ENCODE measurements at regions not wholly inside any gene's neighbourhood (a gene's known extent, or its start where the extent isn't known, plus 50 kb on each side); places are given as distances from the start of the nearest gene placed in this dataset.

- TF ChIP-seq, protein P1, sequence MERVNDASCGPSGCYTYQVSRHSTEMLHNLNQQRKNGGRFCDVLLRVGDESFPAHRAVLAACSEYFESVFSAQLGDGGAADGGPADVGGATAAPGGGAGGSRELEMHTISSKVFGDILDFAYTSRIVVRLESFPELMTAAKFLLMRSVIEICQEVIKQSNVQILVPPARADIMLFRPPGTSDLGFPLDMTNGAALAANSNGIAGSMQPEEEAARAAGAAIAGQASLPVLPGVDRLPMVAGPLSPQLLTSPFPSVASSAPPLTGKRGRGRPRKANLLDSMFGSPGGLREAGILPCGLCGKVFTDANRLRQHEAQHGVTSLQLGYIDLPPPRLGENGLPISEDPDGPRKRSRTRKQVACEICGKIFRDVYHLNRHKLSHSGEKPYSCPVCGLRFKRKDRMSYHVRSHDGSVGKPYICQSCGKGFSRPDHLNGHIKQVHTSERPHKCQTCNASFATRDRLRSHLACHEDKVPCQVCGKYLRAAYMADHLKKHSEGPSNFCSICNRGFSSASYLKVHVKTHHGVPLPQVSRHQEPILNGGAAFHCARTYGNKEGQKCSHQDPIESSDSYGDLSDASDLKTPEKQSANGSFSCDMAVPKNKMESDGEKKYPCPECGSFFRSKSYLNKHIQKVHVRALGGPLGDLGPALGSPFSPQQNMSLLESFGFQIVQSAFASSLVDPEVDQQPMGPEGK (CRISPR knock-in tag; IDR thresholded peaks at IDR 0.05; ENCODE audit: borderline replicate concordance) = no peak
- TF ChIP-seq TOX (CRISPR knock-in tag; IDR thresholded peaks at IDR 0.05; ENCODE audit: borderline replicate concordance) (no peak), RARB (CRISPR knock-in tag; IDR thresholded peaks at IDR 0.05) (no peak), ARNTL (CRISPR knock-in tag; IDR thresholded peaks at IDR 0.05; ENCODE audit: borderline replicate concordance, low read depth) (no peak), ZNF565 (CRISPR knock-in tag; conservative IDR thresholded peaks at IDR 0.05; ENCODE audit: low read depth) (no peak), ZC3H10 (CRISPR knock-in tag; IDR thresholded peaks at IDR 0.05) (no peak), ESRRG (CRISPR knock-in tag; IDR thresholded peaks at IDR 0.05) (no peak), ZFP3 (CRISPR knock-in tag; IDR thresholded peaks at IDR 0.05) (no peak), PPARA (CRISPR knock-in tag; IDR thresholded peaks at IDR 0.05; ENCODE audit: borderline replicate concordance) (no peak), ZNF8 (CRISPR knock-in tag; IDR thresholded peaks at IDR 0.05) (no peak), CREB5 (CRISPR knock-in tag; IDR thresholded peaks at IDR 0.05; ENCODE audit: low read depth) (no peak)
- no peak for ATAC-seq
Observed at GRCh38 chr4:143109376-143109775, 75.3 kb upstream of the USP38 start.

DNA sequence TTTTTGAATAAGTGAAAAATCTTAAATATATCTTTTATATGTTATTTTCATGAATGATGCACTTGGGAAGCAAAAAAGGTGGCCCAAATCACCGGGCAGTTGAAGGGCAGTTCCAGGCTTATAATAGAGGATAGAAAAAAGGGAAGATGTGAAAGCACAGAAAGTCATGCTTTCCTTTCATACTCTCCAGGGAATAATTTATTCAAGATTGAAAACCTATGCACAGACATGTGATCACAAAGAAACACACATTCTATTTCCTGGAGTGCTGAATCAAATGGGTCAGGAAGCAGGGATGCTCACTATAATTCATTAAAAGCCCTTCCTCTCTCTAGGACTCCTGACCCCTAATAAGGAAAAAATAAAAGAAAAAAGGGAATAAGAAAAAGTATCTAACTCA lies 66.1 kb upstream of the USP38 start:
- no peak for ATAC-seq
- TF ChIP-seq BACH2 (CRISPR knock-in tag; IDR thresholded peaks at IDR 0.05; ENCODE audit: borderline replicate concordance) = no peak
- no peak for TF ChIP-seq CSDC2 (CRISPR knock-in tag; IDR thresholded peaks at IDR 0.05)
- no peak for TF ChIP-seq ZFP30 (CRISPR knock-in tag; IDR thresholded peaks at IDR 0.05)
- no peak for TF ChIP-seq RARB (CRISPR knock-in tag; IDR thresholded peaks at IDR 0.05)
- TF ChIP-seq, protein P2, sequence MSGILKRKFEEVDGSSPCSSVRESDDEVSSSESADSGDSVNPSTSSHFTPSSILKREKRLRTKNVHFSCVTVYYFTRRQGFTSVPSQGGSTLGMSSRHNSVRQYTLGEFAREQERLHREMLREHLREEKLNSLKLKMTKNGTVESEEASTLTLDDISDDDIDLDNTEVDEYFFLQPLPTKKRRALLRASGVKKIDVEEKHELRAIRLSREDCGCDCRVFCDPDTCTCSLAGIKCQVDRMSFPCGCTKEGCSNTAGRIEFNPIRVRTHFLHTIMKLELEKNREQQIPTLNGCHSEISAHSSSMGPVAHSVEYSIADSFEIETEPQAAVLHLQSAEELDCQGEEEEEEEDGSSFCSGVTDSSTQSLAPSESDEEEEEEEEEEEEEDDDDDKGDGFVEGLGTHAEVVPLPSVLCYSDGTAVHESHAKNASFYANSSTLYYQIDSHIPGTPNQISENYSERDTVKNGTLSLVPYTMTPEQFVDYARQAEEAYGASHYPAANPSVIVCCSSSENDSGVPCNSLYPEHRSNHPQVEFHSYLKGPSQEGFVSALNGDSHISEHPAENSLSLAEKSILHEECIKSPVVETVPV (CRISPR knock-in tag; IDR thresholded peaks at IDR 0.05) = no peak
- TF ChIP-seq ARNTL (CRISPR knock-in tag; IDR thresholded peaks at IDR 0.05; ENCODE audit: borderline replicate concordance, low read depth) = no peak

- ATAC-seq = no peak
- TF ChIP-seq ARNTL (CRISPR knock-in tag; IDR thresholded peaks at IDR 0.05; ENCODE audit: borderline replicate concordance, low read depth) = no peak
Observed at GRCh38 chr4:143127621-143128020, 57.1 kb upstream of the USP38 start.

- no peak for ATAC-seq
- TF ChIP-seq GLIS3 (CRISPR knock-in tag; IDR thresholded peaks at IDR 0.05) (no peak), TSHZ2 (CRISPR knock-in tag; IDR thresholded peaks at IDR 0.05) (no peak), CSDC2 (CRISPR knock-in tag; IDR thresholded peaks at IDR 0.05) (no peak), BACH2 (CRISPR knock-in tag; IDR thresholded peaks at IDR 0.05; ENCODE audit: borderline replicate concordance) (no peak), TCF4 (CRISPR knock-in tag; IDR thresholded peaks at IDR 0.05; ENCODE audit: borderline replicate concordance) (no peak), SNAI2 (CRISPR knock-in tag; IDR thresholded peaks at IDR 0.05) (no peak), RARB (CRISPR knock-in tag; IDR thresholded peaks at IDR 0.05) (no peak), ARNTL (CRISPR knock-in tag; IDR thresholded peaks at IDR 0.05; ENCODE audit: borderline replicate concordance, low read depth) (no peak), ZFP30 (CRISPR knock-in tag; IDR thresholded peaks at IDR 0.05) (no peak), ZNF70 (CRISPR knock-in tag; IDR thresholded peaks at IDR 0.05) (no peak), ISL1 (CRISPR knock-in tag; IDR thresholded peaks at IDR 0.05) (no peak), ZNF565 (CRISPR knock-in tag; conservative IDR thresholded peaks at IDR 0.05; ENCODE audit: low read depth) (no peak), ZFP3 (CRISPR knock-in tag; IDR thresholded peaks at IDR 0.05) (no peak), PPARA (CRISPR knock-in tag; IDR thresholded peaks at IDR 0.05; ENCODE audit: borderline replicate concordance) (no peak), ZC3H10 (CRISPR knock-in tag; IDR thresholded peaks at IDR 0.05) (no peak), OSR1 (CRISPR knock-in tag; IDR thresholded peaks at IDR 0.05) (no peak), ESRRG (CRISPR knock-in tag; IDR thresholded peaks at IDR 0.05) (no peak), ZNF8 (CRISPR knock-in tag; IDR thresholded peaks at IDR 0.05) (no peak)
- TF ChIP-seq, protein P1 (CRISPR knock-in tag; IDR thresholded peaks at IDR 0.05; ENCODE audit: borderline replicate concordance) = no peak
- TF ChIP-seq, protein P3, sequence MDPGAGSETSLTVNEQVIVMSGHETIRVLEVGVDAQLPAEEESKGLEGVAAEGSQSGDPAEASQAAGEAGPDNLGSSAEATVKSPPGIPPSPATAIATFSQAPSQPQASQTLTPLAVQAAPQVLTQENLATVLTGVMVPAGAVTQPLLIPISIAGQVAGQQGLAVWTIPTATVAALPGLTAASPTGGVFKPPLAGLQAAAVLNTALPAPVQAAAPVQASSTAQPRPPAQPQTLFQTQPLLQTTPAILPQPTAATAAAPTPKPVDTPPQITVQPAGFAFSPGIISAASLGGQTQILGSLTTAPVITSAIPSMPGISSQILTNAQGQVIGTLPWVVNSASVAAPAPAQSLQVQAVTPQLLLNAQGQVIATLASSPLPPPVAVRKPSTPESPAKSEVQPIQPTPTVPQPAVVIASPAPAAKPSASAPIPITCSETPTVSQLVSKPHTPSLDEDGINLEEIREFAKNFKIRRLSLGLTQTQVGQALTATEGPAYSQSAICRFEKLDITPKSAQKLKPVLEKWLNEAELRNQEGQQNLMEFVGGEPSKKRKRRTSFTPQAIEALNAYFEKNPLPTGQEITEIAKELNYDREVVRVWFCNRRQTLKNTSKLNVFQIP (CRISPR knock-in tag; IDR thresholded peaks at IDR 0.05; ENCODE audit: borderline replicate concordance, low read depth) = no peak
Observed at GRCh38 chr4:143133977-143134376, 50.7 kb upstream of the USP38 start.

All from SK-N-SH treated with all-trans-retinoic acid at 6 μM for 48 hours (cell line).